HG03039 (cell line): ENCODE measurements at regions not wholly inside any gene's neighbourhood (a gene's known extent, or its start where the extent isn't known, plus 50 kb on each side); places are given as distances from the start of the nearest gene placed in this dataset.

Experiments used
- ATAC-seq: cut with Tn5 transposase; IDR thresholded peaks from one replicate; pipeline ENCODE4 v1.9.1; 2021; ENCODE audit warnings: mild to moderate bottlenecking, moderate library complexity; ENCODE audit not compliant: unreplicated experiment

DNA sequence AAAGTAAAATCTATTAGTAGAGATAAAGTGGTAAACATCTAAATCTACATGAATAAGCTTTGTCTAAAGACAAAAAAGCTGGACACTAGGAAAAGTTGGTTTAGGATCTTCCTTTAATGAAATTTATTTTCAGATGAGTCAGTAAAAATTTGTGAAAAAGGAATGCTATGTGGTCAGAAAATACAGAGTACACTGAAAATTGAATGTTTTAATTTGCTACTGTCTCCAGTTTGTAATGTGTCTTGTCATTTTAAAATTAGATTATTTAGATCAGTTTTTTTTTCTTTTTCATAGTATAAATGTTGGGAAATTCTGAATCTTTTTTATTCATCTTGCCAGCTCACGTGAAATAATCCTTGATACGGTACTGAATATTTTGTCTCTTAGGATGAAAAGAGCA lies 56.9 kb downstream of the SLITRK6 start:
- no peak for ATAC-seq

DNA sequence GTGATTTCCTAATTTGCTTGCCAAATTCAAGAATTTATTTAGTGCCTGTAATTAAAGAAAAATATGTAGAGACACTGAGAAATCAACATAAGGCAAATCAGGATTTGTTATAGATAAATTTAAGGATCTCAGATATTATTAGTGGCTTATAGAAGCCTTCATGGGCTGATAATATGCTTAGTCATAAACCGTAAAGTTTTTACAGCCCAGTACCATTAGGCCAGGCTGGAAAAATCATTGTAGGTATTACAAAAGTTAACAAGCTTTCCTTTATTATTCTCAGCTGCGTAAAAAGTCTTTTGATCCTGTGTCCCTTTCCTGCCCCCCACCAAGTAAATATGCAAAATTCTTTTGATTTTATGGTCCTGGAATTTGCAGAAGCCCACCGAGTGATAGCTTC lies 58.2 kb downstream of the SLITRK6 start:
- no peak for ATAC-seq

- no peak for ATAC-seq
These were observed 60.4 kb downstream of the SLITRK6 start for GRCh38 chr13:85738696-85739320.

DNA sequence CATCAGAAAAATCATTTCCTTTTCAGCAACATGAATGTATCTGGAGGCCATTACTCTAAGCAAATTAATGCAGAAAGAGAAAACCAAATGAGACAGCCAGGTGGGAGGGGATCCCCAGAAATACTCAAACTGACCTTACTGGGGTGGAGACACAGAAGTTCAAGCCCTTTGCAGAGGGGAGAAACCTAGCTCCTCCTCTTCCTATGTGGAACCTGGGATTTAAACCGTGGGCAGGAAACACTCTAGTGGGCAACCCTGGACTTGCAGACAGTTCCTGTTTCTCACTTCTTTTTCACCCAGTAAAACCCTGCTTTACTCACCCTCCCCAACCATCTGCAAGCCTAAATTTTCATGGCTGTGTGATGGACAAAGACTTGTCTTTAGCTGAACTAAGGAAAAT lies 61.3 kb downstream of the SLITRK6 start:
- ATAC-seq, result no peak

GRCh38 chr13:85729296-85729695 lies 69.9 kb downstream of the SLITRK6 start:
- ATAC-seq, result no peak

GRCh38 chr13:85728811-85729210 lies 70.4 kb downstream of the SLITRK6 start:
- no peak for ATAC-seq

DNA sequence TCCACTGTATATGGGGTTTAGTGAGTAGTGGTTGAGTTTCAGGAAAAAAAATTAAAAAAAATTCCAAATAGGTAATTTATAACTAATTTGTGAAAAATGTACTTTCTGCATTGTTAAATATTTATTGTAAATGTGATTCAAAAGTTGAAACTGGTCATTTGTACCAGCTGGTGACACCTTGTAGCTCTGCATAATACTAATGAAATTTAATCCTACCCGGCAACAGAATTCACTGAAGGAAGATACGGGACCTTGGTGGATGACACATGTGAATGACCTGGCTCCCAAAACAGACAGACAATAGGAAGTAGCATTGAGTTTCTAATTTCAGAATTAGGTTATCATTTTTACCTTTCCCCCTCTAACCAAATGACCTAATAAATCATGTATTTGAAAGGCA lies 73.8 kb downstream of the SLITRK6 start:
- ATAC-seq, result no peak

DNA sequence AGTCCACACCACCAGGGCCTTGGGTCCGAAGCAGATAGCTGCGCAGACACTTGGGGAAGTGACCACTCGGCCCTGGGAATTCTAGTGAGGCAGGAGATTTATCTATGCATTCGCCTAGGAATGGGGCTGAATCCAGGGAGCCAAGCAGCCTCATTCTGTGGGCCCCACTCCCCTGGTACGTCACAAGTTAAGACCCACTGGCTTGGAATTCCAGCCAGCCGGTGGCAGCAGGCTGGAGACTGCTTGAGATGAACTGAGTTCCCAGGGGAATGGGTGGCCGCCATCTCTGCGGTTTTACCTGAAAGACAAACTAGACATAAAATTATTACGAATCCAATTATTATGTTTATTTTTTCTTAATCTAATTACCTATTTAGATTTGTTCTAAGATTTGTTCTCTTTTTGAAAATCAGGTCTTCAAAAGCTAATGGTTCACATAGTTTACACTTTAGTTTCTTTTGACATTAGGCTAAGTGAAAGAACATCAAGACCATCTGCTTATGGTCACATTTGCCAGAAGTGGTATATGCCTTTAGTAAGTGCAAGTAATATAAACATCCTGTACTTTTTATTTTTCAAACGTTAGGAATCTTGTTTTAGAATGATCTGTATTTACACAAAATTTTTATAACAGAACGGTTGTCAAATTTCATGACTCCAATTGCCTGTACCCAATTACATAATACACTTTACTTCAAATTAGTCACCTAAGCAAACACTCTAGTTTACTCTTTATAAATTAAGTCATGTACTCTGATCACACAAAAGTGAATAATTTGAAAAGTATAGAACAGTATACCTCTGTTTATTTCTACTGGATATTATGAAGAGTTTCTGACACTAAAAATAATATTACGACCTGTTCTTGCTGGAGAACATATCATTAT lies 74.4 kb downstream of the SLITRK6 start:
- ATAC-seq, result no peak

GRCh38 chr13:85719749-85720148 lies 79.5 kb downstream of the SLITRK6 start:
- no peak for ATAC-seq

DNA sequence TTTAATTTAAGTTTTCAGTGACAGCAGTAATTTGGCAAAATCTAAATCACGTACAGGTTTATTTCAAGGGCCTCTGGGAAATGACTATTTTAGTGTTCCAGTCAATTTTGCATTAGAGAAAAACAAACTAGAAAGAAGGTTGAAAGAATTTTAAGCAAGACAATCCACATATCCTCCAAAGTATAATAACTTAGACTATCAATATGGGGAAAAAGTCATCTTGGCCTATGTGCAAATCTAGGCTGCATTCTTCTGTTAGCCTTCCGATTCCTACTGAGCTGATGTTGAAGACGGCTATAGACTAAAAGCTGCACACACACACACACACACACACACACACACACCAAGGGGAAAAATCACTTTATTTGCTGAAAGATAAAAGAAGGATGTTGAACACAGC lies 81.3 kb downstream of the SLITRK6 start:
- ATAC-seq, result no peak

GRCh38 chr13:85710545-85710944 lies 88.7 kb downstream of the SLITRK6 start:
- ATAC-seq, result no peak

- ATAC-seq, result no peak
These were observed 89.5 kb downstream of the SLITRK6 start for GRCh38 chr13:85709721-85710120.

DNA sequence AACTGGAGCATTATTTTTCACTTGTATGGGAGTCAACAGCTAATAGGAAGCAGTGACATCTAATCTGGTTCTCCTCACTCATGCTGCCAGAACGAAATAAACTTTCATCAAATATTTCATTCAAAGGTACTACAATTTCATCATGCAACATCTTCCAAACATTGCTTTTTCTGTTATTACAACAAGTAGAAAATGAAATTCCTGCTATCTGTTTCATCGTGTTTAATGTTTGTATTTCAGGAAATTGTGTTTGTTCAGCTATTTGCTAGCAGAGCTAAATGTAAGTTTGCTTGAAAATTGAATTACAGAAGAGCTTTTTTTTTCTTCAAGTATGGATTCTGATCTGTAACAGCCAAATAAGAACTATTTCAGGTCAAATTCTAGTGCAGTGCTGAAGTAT lies 90.1 kb downstream of the SLITRK6 start:
- ATAC-seq, result no peak

DNA sequence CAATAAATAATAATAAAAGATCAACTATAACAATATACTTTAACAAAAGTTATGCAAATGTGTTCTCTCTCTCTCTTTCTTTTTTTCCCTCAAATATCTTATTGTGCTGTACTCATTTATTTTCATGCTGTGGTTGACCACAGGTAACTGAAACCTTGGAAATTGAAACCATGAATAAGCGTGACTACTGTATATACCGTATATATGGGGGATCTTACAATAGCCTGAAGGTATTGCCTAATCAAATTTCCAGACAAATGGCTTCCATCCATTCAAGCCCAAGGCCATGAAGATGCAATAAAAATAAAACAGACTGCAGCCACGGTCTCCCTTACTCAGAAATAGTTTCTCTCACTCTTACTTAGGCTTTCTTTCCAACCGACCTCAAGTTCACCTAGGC lies 98.3 kb downstream of the SLITRK6 start:
- no peak for ATAC-seq

DNA sequence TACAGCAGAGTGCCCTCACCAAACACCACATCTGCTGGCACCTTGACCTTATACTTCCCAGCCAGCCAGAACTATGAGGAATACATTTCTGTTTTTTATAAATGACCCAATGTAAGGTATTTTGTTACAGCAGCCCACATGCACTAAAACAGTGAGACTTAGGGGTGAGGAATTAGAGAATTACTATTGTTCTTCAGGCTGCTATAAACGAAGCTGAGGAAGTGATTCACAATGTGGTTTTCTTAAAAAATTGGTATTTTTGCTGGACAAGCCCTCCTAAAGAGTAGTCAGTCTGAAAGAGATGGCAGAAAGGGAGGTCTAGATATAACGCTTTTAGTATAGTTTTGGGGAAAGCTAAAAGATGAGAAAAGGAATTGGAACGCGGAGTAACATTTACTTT lies 101.0 kb downstream of the SLITRK6 start:
- ATAC-seq, result no peak

- no peak for ATAC-seq
These were observed 104.2 kb downstream of the SLITRK6 start for GRCh38 chr13:85694992-85695391.

DNA sequence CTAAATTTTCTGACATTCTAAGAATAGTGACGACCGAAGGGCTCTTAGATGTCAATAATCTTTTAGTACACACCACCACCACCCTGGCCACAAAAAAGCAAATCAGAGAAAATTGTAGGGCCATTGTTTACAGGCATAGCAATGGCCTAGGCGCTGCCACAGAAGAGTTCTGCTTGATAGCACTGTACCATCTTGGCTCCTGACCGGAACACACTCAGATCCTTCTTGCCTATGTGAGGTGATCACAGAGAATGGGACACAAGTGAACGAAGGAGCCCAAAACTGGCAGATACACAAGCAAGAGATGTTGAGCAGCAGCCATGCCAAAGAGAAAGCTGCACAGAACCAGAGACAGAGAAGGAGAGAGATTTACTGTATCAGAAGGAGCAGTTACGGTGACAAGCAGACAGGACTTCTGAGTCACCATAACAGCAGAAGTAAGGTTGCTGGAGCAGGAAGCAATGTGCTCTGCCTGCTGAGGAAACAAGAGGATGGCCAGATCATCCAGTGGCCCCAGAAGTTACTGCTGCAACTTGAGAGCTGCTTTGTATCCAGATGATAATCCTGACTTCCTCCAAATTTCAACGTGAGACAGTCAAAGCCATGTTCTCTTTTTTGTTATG lies 105.2 kb downstream of the SLITRK6 start:
- ATAC-seq, result no peak

DNA sequence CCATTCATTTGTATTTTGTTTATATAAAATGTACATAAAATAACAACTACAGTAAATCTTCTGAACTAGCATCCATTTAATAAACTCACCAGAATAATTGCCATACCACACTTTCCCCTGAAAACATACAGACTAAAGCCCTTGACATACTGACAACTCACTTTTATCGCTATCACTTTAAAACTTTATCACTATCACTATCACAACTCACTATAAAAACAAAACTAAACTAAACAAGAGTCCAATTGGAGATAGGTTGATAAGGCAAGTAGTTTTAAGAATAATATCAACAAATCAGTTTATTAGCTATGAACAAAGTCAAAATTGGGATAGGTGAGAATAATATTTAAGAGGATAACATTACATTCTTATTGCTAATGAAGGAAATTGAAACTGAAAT lies 108.9 kb downstream of the SLITRK6 start:
- ATAC-seq, result no peak

GRCh38 chr13:85685436-85685835 lies 113.8 kb downstream of the SLITRK6 start:
- ATAC-seq, result no peak

DNA sequence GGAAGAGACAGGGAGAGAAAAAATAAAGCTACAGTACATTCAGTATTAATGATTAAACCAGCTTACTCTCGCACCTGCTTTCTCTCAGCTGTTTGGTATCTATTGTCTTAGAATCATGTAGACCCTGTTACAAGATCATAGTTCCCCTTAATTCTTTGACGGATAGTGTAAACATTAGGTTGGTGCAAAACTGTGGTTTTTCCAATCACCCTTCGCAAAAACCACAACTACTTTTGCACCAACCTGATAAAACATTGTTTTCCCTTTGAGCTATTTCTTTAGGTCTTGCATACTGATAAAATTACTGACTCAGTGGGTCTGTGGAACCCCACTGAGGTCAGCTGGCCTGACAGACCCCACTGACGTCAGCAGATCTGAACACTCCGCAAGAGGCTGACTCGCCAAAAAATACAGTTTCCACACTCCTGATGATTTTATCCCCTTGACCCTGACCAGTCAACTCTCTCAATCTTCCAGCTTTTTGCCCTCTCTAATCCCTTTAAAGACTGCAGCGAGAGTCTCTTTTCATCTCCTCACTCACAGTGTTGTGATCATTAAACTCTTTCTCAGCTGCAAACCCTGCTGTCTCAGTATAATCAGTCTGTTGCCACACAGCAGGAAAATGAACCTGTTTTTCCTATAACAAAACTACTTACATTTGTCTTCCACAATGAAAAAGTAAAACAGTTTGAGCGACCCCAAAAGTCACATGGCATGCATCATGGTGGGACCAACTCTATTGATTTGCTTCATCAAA lies 123.9 kb downstream of the SLITRK6 start:
- ATAC-seq, result no peak

DNA sequence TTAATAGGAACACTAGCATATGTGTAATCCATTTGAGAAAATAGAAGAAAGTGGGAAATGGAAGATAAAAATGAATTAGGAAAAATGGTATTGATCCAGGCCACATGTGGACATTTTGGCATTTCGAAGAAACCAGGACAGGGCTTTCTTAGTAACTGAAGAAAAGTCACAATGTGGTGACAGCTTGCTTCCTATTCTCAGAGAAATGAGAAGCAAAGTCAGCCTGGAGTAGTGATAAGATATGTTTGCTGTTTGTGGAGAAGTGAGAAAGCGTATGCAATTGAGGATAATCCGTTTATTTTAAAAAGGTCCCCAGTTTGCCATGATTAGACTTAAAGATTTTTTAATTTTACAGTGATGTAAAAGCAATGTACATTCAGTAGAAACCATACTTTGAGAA lies 127.9 kb downstream of the SLITRK6 start:
- ATAC-seq, result no peak
